DOHH2 (cell line): ENCODE measurements at regions not wholly inside any gene's neighbourhood (a gene's known extent, or its start where the extent isn't known, plus 50 kb on each side); places are given as distances from the start of the nearest gene placed in this dataset.

ENCODE experiments used
- EZH2phosphoT487 ChIP-seq: fragments of 200-600 bp; sonication (generic); IDR thresholded peaks from 2 replicates; pipeline ENCODE4 v1.6.1; 2017; ENCODE audit warnings: borderline replicate concordance, mild to moderate bottlenecking, antibody characterized with exemption, low read length, moderate library complexity, mixed read lengths
- TF ChIP-seq, protein P1 (sequence below): fragments of 200-600 bp; sonication (generic); IDR thresholded peaks from one replicate; pipeline ENCODE4 v1.5.1; 2014; ENCODE audit warnings: antibody characterized with exemption, mild to moderate bottlenecking, low read depth, low read length; ENCODE audit not compliant: poor library complexity, severe bottlenecking

DNA sequence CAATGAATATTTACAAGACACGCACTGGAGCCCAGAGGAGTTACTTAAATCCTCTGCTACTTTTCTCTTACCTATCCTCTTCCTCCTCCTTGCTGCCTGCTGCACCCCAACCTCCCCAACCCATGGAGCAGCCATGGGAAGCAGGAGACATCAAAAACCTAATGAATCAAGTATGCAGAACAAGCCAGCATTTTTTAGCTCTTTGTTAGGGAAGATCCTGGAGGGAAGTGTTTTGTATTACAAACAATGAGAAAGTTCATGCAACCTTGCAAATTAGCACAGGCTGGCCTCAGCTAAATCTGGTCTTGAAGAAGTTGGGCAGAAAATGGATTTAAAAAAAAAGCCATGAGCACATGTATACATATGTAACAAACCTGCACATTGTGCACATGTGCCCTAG lies 498.8 kb downstream of the KIF4B start:
- TF ChIP-seq, protein P1, sequence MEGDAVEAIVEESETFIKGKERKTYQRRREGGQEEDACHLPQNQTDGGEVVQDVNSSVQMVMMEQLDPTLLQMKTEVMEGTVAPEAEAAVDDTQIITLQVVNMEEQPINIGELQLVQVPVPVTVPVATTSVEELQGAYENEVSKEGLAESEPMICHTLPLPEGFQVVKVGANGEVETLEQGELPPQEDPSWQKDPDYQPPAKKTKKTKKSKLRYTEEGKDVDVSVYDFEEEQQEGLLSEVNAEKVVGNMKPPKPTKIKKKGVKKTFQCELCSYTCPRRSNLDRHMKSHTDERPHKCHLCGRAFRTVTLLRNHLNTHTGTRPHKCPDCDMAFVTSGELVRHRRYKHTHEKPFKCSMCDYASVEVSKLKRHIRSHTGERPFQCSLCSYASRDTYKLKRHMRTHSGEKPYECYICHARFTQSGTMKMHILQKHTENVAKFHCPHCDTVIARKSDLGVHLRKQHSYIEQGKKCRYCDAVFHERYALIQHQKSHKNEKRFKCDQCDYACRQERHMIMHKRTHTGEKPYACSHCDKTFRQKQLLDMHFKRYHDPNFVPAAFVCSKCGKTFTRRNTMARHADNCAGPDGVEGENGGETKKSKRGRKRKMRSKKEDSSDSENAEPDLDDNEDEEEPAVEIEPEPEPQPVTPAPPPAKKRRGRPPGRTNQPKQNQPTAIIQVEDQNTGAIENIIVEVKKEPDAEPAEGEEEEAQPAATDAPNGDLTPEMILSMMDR: no peak
- TF ChIP-seq EZH2phosphoT487: no peak
